ENCODE measurements at regions not wholly inside any gene's neighbourhood (a gene's known extent, or its start where the extent isn't known, plus 50 kb on each side); places are given as distances from the start of the nearest gene placed in this dataset.

DNA sequence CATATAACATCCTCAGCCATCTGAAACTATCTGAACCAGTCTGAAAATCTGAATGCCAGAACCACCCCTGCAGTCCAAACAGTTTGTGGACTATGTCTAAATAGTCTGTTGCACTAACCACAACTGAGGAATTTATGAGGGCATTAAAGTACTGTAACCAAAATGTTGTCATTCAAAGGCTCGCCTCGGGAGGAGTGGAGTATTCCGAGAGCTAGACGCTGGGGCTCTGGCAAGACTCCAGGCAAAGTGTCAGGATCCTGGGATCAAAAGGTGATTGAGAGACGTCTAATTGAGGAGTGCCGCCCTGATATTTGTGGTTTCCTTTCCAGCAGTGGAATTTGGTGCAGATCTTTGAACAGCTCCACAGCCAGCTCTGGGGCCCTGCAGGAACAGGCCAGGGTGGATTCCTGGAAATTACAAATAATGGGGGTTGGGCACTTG lies 142.9 kb upstream of the MYOCD start:
- H3K4me3 ChIP-seq (ENCODE audit: low read depth, low read length): peak overlapping the region; percentile 35
- peak; percentile 90 for DNase-seq (ENCODE audit: low read depth)
- TF ChIP-seq, protein P1, sequence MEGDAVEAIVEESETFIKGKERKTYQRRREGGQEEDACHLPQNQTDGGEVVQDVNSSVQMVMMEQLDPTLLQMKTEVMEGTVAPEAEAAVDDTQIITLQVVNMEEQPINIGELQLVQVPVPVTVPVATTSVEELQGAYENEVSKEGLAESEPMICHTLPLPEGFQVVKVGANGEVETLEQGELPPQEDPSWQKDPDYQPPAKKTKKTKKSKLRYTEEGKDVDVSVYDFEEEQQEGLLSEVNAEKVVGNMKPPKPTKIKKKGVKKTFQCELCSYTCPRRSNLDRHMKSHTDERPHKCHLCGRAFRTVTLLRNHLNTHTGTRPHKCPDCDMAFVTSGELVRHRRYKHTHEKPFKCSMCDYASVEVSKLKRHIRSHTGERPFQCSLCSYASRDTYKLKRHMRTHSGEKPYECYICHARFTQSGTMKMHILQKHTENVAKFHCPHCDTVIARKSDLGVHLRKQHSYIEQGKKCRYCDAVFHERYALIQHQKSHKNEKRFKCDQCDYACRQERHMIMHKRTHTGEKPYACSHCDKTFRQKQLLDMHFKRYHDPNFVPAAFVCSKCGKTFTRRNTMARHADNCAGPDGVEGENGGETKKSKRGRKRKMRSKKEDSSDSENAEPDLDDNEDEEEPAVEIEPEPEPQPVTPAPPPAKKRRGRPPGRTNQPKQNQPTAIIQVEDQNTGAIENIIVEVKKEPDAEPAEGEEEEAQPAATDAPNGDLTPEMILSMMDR (IDR thresholded peaks at IDR 0.05; ENCODE audit: insufficient read depth, low read depth, low read length): no peak

DNA sequence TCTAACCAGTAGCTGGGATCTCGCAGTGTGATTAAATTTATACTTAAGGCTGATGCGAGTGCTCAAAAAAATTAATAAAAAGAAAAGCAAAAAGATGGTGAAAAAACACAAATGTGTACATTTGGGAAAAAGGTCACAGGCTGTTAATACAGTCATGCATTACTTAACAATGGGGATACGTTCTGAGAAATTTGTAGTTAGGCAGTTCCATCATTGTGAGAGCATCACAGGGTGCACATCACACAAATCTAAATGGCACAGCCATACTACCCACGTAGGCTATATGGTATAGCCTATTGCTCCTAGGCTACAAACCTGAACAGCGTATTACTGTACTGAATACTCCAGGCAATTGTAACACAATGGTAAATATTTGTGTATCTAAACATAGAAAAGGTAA lies 142.4 kb upstream of the MYOCD start:
- TF ChIP-seq, protein P1 (IDR thresholded peaks at IDR 0.05; ENCODE audit: insufficient read depth, low read depth, low read length): no peak
- H3K4me3 ChIP-seq (ENCODE audit: low read depth, low read length): no peak overlapping the region
- no peak for DNase-seq (ENCODE audit: low read depth)

DNA sequence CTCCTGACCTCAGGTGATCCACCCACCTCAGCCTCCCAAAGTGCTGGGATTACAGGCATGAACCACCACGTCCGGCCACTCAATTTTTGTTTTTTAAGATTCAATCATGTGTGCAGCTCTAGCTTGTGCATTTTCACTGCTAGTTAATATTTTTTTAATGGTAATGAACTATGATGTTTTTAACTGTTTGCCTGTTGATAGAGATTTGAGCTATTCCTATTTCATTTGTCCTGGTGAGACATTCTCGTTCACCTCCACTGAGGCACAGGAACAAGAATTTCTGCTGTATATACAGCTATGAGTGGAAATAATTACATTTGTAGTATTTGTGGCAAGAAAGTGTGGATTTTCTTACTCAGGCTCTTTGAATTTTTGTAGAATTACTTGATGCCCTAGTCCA lies 137.7 kb upstream of the MYOCD start:
- TF ChIP-seq, protein P1 (IDR thresholded peaks at IDR 0.05; ENCODE audit: insufficient read depth, low read depth, low read length): no peak
- DNase-seq (ENCODE audit: low read depth): no peak
- no peak overlapping the region for H3K4me3 ChIP-seq (ENCODE audit: low read depth, low read length)

DNA sequence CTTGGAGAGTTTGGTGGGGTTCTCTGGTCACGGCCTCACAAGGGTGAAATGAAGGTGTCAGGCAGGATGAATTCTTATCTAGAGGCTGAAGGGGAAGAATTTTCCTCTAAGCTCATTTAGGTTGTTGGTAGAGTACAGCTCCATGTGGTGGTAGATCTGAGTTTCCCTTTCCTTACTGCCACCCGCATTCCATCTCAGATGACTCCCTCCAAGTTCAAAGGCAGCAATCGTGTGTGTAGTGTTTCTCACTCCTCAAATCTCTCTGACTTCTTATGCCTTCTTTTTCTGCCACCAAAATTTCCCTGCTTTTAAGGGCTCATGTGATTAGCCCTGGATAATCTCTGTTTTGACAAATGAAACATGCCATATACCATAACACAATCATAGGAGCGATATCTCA lies 135.5 kb upstream of the MYOCD start:
- TF ChIP-seq, protein P1 (IDR thresholded peaks at IDR 0.05; ENCODE audit: insufficient read depth, low read depth, low read length): no peak
- H3K4me3 ChIP-seq (ENCODE audit: low read depth, low read length): no peak overlapping the region

DNA sequence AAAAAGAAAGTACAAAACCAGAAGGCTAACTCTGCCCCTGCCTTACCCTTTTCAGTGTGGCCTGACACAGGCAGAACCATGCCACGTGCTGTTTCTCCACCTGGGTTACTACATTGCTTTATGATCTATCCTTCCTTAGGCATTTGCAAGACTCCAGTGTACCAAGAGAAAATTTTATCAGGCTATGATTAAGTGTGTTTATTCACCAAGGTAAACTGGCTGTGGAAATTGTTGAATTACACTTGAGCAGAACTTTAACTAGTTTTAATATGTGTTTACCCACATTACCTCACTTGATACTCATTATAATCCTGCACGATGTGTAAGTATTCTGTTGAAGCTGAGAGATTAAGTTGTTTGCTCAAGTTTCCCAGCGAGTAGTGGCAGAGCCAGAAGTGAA lies 129.7 kb upstream of the MYOCD start:
- no peak overlapping the region for H3K4me3 ChIP-seq (ENCODE audit: low read depth, low read length)
- peak; percentile 26 for DNase-seq (ENCODE audit: low read depth)
- TF ChIP-seq, protein P1 (IDR thresholded peaks at IDR 0.05; ENCODE audit: insufficient read depth, low read depth, low read length): no peak

More for the DNA sequence above, 135.5 kb upstream of the MYOCD start:
- DNase-seq (ENCODE audit: low read depth): no peak

DNA sequence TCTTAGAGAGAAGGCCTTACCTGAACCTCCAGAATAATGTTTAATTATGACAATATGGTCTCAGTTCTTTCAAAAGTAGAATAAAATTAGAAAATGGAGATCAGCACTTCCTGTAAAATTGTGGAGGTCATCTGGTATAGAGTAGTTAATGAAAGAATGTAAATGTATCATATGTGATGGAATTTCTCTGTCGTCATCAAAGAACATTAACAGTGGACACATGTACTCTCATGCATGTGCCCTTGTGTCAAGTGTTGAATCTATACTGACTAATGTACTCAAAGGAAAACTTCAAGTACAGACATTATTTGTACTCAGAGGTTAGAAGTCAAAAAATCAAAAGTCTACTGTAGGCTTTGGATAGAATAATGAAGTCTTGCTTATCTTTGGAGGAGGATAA lies 129.2 kb upstream of the MYOCD start:
- no peak overlapping the region for H3K4me3 ChIP-seq (ENCODE audit: low read depth, low read length)
- TF ChIP-seq, protein P1 (IDR thresholded peaks at IDR 0.05; ENCODE audit: insufficient read depth, low read depth, low read length): no peak
- peak; percentile 48 for DNase-seq (ENCODE audit: low read depth)

DNA sequence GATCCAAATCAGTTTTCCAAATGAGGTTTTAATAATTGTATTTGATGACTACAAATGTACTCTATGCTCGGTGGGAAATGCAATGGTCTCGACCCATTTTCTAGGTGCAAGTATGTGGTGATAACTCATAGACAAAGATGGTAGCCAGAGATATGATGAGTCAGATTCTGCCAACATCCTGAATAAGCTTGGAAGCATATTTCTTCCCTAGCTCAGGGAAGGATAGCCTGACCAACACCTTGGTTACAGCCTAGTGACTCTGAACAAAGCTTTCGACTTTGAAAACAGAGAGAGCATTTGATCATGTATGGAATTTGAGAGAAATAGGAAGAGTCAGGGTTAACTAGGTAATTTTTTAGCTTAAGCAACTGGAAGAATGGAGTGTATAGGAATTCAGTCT lies 128.3 kb upstream of the MYOCD start:
- TF ChIP-seq, protein P1 (IDR thresholded peaks at IDR 0.05; ENCODE audit: insufficient read depth, low read depth, low read length): no peak
- no peak for DNase-seq (ENCODE audit: low read depth)
- H3K4me3 ChIP-seq (ENCODE audit: low read depth, low read length): no peak overlapping the region
